B cell (primary cell): ENCODE measurements at regions not wholly inside any gene's neighbourhood (a gene's known extent, or its start where the extent isn't known, plus 50 kb on each side); places are given as distances from the start of the nearest gene placed in this dataset.

ENCODE experiments used
- ATAC-seq: fragments of 200-7000 bp; cut with Tn5 transposase; one replicate; pipeline ENCODE4 v1.10.0; 2021; ENCODE audit warnings: low read depth, mild to moderate bottlenecking, moderate number of reproducible peaks, moderate library complexity
- CTCF ChIA-PET: fragments of 350-600 bp; sonication (Branson Sonifier 250); formaldehyde crosslinking; loops from one replicate; lab custom pipeline; 2021; ENCODE audit warnings: antibody characterized with exemption, inconsistent platforms; lab: Charles Lee
- POLR2A ChIA-PET: fragments of 350-600 bp; sonication (Branson Sonifier 250); formaldehyde crosslinking; loops from one replicate; lab custom pipeline; 2021; ENCODE audit warnings: antibody characterized with exemption; lab: Charles Lee
- DNase-seq: peaks from one replicate; pipeline ENCODE4 v3.0.0; 2013
- H2AFZ ChIP-seq: 2 replicates; pipeline ENCODE4 v1.6.1; 2012; ENCODE audit warnings: mild to moderate bottlenecking, low read depth, low read length; ENCODE audit not compliant: insufficient read depth, poor library complexity, severe bottlenecking
- H3K27ac ChIP-seq, 2 donors: 1 replicate in 1 of 2; 2 replicates in 1 of 2; pipeline ENCODE4 v1.5.1; 2012 to 2013; ENCODE audit warnings: low read length in 2 of 2, mild to moderate bottlenecking in 2 of 2, moderate library complexity in 1 of 2
- H3K27me3 ChIP-seq, 4 experiments: fragments of 200-600 bp in 1 of 4; sonication (generic) in 1 of 4; replicated peaks in 1 of 4; 1 replicate in 2 of 4; 2 replicates in 2 of 4; pipeline versions ENCODE4 v1.6.1 to v1.7.0; 2013 to 2016; ENCODE audit warnings: low read length in 3 of 4, mild to moderate bottlenecking in 2 of 4, mixed read lengths in 1 of 4, moderate library complexity in 1 of 4; ENCODE audit not compliant: insufficient read depth in 4 of 4, control insufficient read depth in 3 of 4; ENCODE audit errors: control extremely low read depth in 1 of 4
- H3K36me3 ChIP-seq, 2 experiments: replicated peaks in 1 of 2; 1 replicate in 1 of 2; 2 replicates in 1 of 2; pipeline versions ENCODE4 v1.6.1 to v1.7.1; 2013; ENCODE audit warnings: low read length in 1 of 2; ENCODE audit not compliant: insufficient read depth in 2 of 2, control insufficient read depth in 1 of 2; ENCODE audit errors: control extremely low read depth in 1 of 2, extremely low read depth in 1 of 2
- H3K4me1 ChIP-seq, 2 donors: fragments of 200-600 bp in 1 of 2; sonication (generic) in 1 of 2; 1 replicate in 1 of 2; 2 replicates in 1 of 2; pipeline versions ENCODE4 v1.5.1 to v1.6.1; 2013 to 2017; ENCODE audit warnings: low read length in 2 of 2; ENCODE audit not compliant: control insufficient read depth in 2 of 2, insufficient read depth in 2 of 2
- H3K4me2 ChIP-seq: replicated peaks from 2 replicates; pipeline ENCODE3; 2012; ENCODE audit warnings: mild to moderate bottlenecking, low read depth, low read length; ENCODE audit not compliant: poor library complexity, severe bottlenecking
- H3K4me3 ChIP-seq, 5 experiments: fragments of 200-600 bp in 1 of 5; sonication (generic) in 1 of 5; 1 replicate in 3 of 5; 2 replicates in 2 of 5; pipeline versions ENCODE4 v1.5.1 to v1.7.0; 2011 to 2016; ENCODE audit warnings: low read length in 4 of 5, mild to moderate bottlenecking in 4 of 5, low read depth in 2 of 5, control low read depth in 1 of 5, moderate library complexity in 1 of 5; ENCODE audit not compliant: insufficient read depth in 1 of 5; ENCODE audit errors: control extremely low read depth in 1 of 5, extremely low read depth in 1 of 5
- H3K79me2 ChIP-seq: fragments of 200-600 bp; sonication (generic); one replicate; pipeline ENCODE4 v1.6.0; 2016; ENCODE audit warnings: low read length; ENCODE audit not compliant: control insufficient read depth, insufficient read depth
- H3K9ac ChIP-seq: fragments of 200-600 bp; sonication (generic); 2 replicates; pipeline ENCODE4 v1.6.1; 2017; ENCODE audit warnings: mild to moderate bottlenecking, low read length, moderate library complexity
- H3K9me3 ChIP-seq, 3 donors: one replicate each; pipeline versions ENCODE4 v1.6.1 to v1.7.1; 2013; ENCODE audit warnings: low read length in 2 of 3; ENCODE audit not compliant: control insufficient read depth in 2 of 3, insufficient read depth in 1 of 3; ENCODE audit errors: control extremely low read depth in 1 of 3
- H4K20me1 ChIP-seq: 2 replicates; pipeline ENCODE4 v1.6.0; 2012; ENCODE audit warnings: mild to moderate bottlenecking, low read length; ENCODE audit not compliant: insufficient read depth, control insufficient read depth, poor library complexity, severe bottlenecking
- H3K27ac Mint-ChIP-seq: one replicate; pipeline ENCODE4 v1.8.0; 2021; ENCODE audit warnings: mixed read lengths
- H3K27me3 Mint-ChIP-seq: one replicate; pipeline ENCODE4 v1.8.0; 2021; ENCODE audit warnings: mixed read lengths
- H3K4me1 Mint-ChIP-seq: one replicate; pipeline ENCODE4 v1.8.0; 2021; ENCODE audit warnings: mixed read lengths
- H3K4me3 Mint-ChIP-seq: one replicate; pipeline ENCODE4 v1.8.0; 2021; ENCODE audit warnings: mixed read lengths
- H3K9me3 Mint-ChIP-seq: one replicate; pipeline ENCODE4 v1.8.0; 2022; ENCODE audit warnings: mixed read lengths; ENCODE audit not compliant: insufficient read depth
- CTCF ChIP-seq: fragments of 200-600 bp; IDR thresholded peaks from one replicate; pipeline ENCODE4 v1.8.0; 2022; ENCODE audit warnings: antibody characterized with exemption, mild to moderate bottlenecking
- EZH2 ChIP-seq: IDR thresholded peaks from 2 replicates; pipeline ENCODE4 v1.6.1; 2012; ENCODE audit warnings: borderline replicate concordance, low read depth, mild to moderate bottlenecking, moderate library complexity, low read length; ENCODE audit not compliant: insufficient read depth, poor library complexity, severe bottlenecking
- WGBS: methylation state at CpG from one replicate; pipeline ENCODE4 v1.1.5; 2013; ENCODE audit warnings: missing lambda C conversion rate; ENCODE audit not compliant: insufficient coverage; 5-methylcytosine and 5-hydroxymethylcytosine counted together
- intact Hi-C: fragments of 100-400 bp; cut with micrococcal nuclease; formaldehyde crosslinking; loops from one replicate; pipeline ENCODE4 v1.10.0; 2022

DNA sequence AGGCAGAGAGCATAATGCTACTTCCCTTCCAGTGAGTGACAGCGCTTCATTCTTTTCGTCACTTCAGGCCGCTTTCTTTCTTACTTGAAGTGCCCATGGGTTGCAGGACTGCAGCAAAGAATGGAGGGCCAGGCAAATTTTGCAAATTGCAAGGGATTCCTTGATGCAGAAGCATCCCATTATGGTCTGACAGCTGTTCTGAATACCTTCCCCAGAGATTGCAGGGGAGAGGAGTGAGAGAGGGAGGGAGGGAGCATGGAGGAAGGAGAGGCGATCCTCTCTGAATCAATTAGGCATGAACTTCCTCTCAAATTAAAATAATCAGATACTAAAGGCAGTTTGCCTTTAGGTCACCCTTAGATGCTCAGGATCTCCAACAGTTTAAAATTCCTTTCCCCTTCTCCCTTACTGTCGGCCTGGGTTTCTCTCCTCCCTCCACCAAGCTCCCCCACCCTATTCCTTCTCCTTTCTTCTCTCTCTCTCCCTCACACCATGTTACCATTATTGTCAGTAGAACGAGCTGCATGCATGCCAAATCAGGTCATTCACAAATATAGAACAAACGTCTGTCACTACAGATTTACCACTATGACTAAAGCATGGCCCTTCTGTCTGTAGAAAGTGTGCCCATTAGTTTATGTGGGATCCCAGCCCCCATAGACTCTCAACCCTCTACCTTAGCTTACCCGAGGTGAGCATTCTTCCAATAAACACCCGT lies 289.2 kb downstream of the CD83 start:
- POLR2A ChIA-PET: no interaction called here

More for the DNA sequence above, 289.2 kb downstream of the CD83 start:
- Histone ChIP-seq H3K4me2 (no peak overlapping the region), H3K4me1 (peaks cover 0 to 5% of the 10 kb centered on the region in 2 donors), H3K27me3 (no peaks in the 10 kb centered on the region), H3K9me3 (no peaks in the 10 kb centered on the region), H3K36me3 (no peaks in the 10 kb centered on the region), H3K9ac (no peak overlapping the region), H3K79me2 (no peaks in the 10 kb centered on the region), H4K20me1 (no peaks in the 10 kb centered on the region), H2AFZ (no peak overlapping the region), H3K4me3 (no peak overlapping the region), H3K27ac (no peak overlapping the region)
- peaks cover 6% of the 10 kb centered on the region for H3K4me1 Mint-ChIP-seq
- CTCF ChIA-PET: interaction anchor here (0.6 kb wide), 1 partner anchor 1956 kb away, joined by 3 read pairs; no protein-coding TSS in a partner anchor
- H3K9me3 Mint-ChIP-seq: peaks cover 3% of the 10 kb centered on the region
- no peak overlapping the region for H3K27ac Mint-ChIP-seq
- intact Hi-C loops: no loop called here
- ATAC-seq: no peak
- DNase-seq: no peak
- no peak overlapping the region for H3K4me3 Mint-ChIP-seq
- no peaks in the 10 kb centered on the region for H3K27me3 Mint-ChIP-seq
- 95% methylated on average over 5 of the region's 9 CpGs for WGBS
- TF ChIP-seq EZH2 (no peak), CTCF (no peak)
